Choroid plexus epithelial cell (primary cell): ENCODE measurements at regions not wholly inside any gene's neighbourhood (a gene's known extent, or its start where the extent isn't known, plus 50 kb on each side); places are given as distances from the start of the nearest gene placed in this dataset.

Experiments used
- DNase-seq: peaks from one replicate; pipeline ENCODE4 v3.0.0-alpha.2; 2010; ENCODE audit warnings: low read depth
- H3K4me3 ChIP-seq: 2 replicates; pipeline ENCODE4 v1.5.1; 2011; ENCODE audit warnings: low read depth, mild to moderate bottlenecking, control low read depth, low read length, moderate library complexity
- CTCF ChIP-seq: conservative IDR thresholded peaks from 2 replicates; pipeline ENCODE4 v1.5.1; 2011; ENCODE audit warnings: low read depth, mild to moderate bottlenecking, control low read depth, inconsistent platforms, low read length, moderate library complexity

GRCh38 chr5:92519811-92520632 lies 1061.0 kb downstream of the NR2F1-AS1 start:
- no peak overlapping the region for H3K4me3 ChIP-seq
- peak; percentile 44 for DNase-seq
- TF ChIP-seq CTCF: no peak

GRCh38 chr5:92518318-92518904 lies 1062.6 kb downstream of the NR2F1-AS1 start:
- peak; percentile 80 for TF ChIP-seq CTCF
- DNase-seq: peak; percentile 80
- no peak overlapping the region for H3K4me3 ChIP-seq

GRCh38 chr5:92514896-92515295 lies 1066.1 kb downstream of the NR2F1-AS1 start:
- peak; percentile 22 for DNase-seq
- TF ChIP-seq CTCF: no peak
- no peak overlapping the region for H3K4me3 ChIP-seq

GRCh38 chr5:92513067-92513466 lies 1068.0 kb downstream of the NR2F1-AS1 start:
- DNase-seq: no peak
- TF ChIP-seq CTCF: no peak
- H3K4me3 ChIP-seq: no peak overlapping the region

GRCh38 chr5:92508271-92508670 lies 1072.7 kb downstream of the NR2F1-AS1 start:
- no peak overlapping the region for H3K4me3 ChIP-seq
- TF ChIP-seq CTCF: no peak

GRCh38 chr5:92505925-92506324 lies 1075.1 kb downstream of the NR2F1-AS1 start:
- H3K4me3 ChIP-seq: peak overlapping the region; percentile 14
- TF ChIP-seq CTCF: no peak
- DNase-seq: peak; percentile 53

More at GRCh38 chr5:92508271-92508670, 1072.7 kb downstream of the NR2F1-AS1 start:
- no peak for DNase-seq
